Neural progenitor cell (in vitro differentiated cells): ENCODE measurements at regions not wholly inside any gene's neighbourhood (a gene's known extent, or its start where the extent isn't known, plus 50 kb on each side); places are given as distances from the start of the nearest gene placed in this dataset.
A peak's percentile ranks its signal among the peaks of the same experiment; 100 is the strongest.

ENCODE experiments used
- DNase-seq: peaks from one replicate; pipeline ENCODE4 v3.0.0-alpha.2; 2016; ENCODE audit warnings: low spot score
- H2AFZ ChIP-seq: fragments of 200-600 bp; sonication (generic); replicated peaks from 2 replicates; pipeline ENCODE4 v1.6.1; 2016; ENCODE audit warnings: antibody characterized with exemption
- H3F3A ChIP-seq: fragments of 200-600 bp; sonication (generic); 2 replicates; pipeline ENCODE4 v1.6.1; 2016; ENCODE audit warnings: antibody characterized with exemption, low read depth
- H3K27ac ChIP-seq: fragments of 200-600 bp; sonication (generic); 2 replicates; pipeline ENCODE4 v1.5.1; 2016; ENCODE audit warnings: mild to moderate bottlenecking
- H3K27me3 ChIP-seq: fragments of 200-600 bp; sonication (generic); 2 replicates; pipeline ENCODE4 v1.6.1; 2016; ENCODE audit warnings: mild to moderate bottlenecking, moderate library complexity
- H3K36me3 ChIP-seq: fragments of 200-600 bp; sonication (generic); 2 replicates; pipeline ENCODE4 v1.5.1; 2016
- H3K4me1 ChIP-seq: fragments of 200-600 bp; sonication (generic); 2 replicates; pipeline ENCODE4 v1.6.1; 2016; ENCODE audit warnings: mixed run types
- H3K4me2 ChIP-seq: fragments of 200-600 bp; sonication (generic); 2 replicates; pipeline ENCODE4 v1.6.1; 2016
- H3K4me3 ChIP-seq: fragments of 200-600 bp; sonication (generic); 2 replicates; pipeline ENCODE4 v1.5.1; 2016
- H3K79me2 ChIP-seq: fragments of 200-600 bp; sonication (generic); 2 replicates; pipeline ENCODE4 v1.6.1; 2016; ENCODE audit warnings: low read depth
- H3K9ac ChIP-seq: fragments of 200-600 bp; sonication (generic); 2 replicates; pipeline ENCODE4 v1.6.1; 2016
- H3K9me3 ChIP-seq: fragments of 200-600 bp; sonication (generic); 2 replicates; pipeline ENCODE4 v1.5.1; 2016; ENCODE audit warnings: low read depth
- H4K20me1 ChIP-seq: fragments of 200-600 bp; sonication (generic); 2 replicates; pipeline ENCODE4 v1.6.1; 2016; ENCODE audit warnings: low read depth
- H3K27ac Mint-ChIP-seq: 3 replicates; pipeline ENCODE4 v1.8.0; 2021; ENCODE audit warnings: mixed read lengths
- H3K27me3 Mint-ChIP-seq: 2 replicates; pipeline ENCODE4 v1.8.0; 2022; ENCODE audit warnings: low read depth, mild to moderate bottlenecking, inconsistent platforms, moderate library complexity, mixed read lengths; ENCODE audit not compliant: insufficient read depth
- H3K36me3 Mint-ChIP-seq: 3 replicates; pipeline ENCODE4 v1.8.0; 2021; ENCODE audit warnings: mixed read lengths
- H3K4me1 Mint-ChIP-seq: 3 replicates; pipeline ENCODE4 v1.8.0; 2021; ENCODE audit warnings: mixed read lengths
- H3K4me3 Mint-ChIP-seq: 3 replicates; pipeline ENCODE4 v1.8.0; 2021; ENCODE audit warnings: mild to moderate bottlenecking, moderate library complexity, mixed read lengths
- H3K9me3 Mint-ChIP-seq: 3 replicates; pipeline ENCODE4 v1.8.0; 2020; ENCODE audit warnings: mixed read lengths
- EZH2 ChIP-seq: fragments of 200-600 bp; sonication (generic); IDR thresholded peaks from 2 replicates; pipeline ENCODE4 v1.6.1; 2017; ENCODE audit warnings: antibody characterized with exemption, mild to moderate bottlenecking, moderate library complexity
- EZH2phosphoT487 ChIP-seq: fragments of 200-600 bp; sonication (generic); IDR thresholded peaks from 2 replicates; pipeline ENCODE4 v1.6.1; 2017; ENCODE audit warnings: antibody characterized with exemption
- TF ChIP-seq, protein P1 (sequence below): fragments of 200-600 bp; sonication (generic); IDR thresholded peaks from 2 replicates; pipeline ENCODE4 v1.5.1; 2017; ENCODE audit warnings: antibody characterized with exemption, mild to moderate bottlenecking

DNA sequence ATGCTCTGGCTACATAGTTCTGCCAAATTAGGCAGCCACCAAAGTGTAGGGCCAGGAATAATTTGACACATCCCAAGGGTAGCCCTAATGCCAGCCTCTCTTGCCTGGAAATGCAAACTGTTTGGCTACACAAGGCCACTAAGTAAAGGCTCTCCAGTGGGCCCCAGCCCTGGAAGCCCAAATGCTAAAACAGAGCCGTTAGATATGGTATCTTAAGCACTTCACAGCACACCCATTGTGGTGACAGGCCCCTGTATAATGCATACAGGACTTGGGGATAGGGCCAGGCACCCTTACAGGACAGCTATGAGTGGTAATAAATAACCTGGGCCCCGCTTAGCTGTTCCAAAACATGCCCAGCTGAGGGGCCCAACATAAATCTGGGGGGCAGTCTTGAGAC is 623.9 kb downstream of the BCOR start:
- no peak for DNase-seq
- Histone ChIP-seq H3K4me1 (peaks cover 51% of the 10 kb centered on the region), H3K9me3 (no peaks in the 10 kb centered on the region), H4K20me1 (no peaks in the 10 kb centered on the region), H3K36me3 (no peaks in the 10 kb centered on the region), H2AFZ (no peak overlapping the region), H3K4me2 (no peak overlapping the region), H3K79me2 (no peaks in the 10 kb centered on the region), H3K9ac (no peak overlapping the region), H3K4me3 (no peak overlapping the region), H3K27ac (no peak overlapping the region), H3K27me3 (no peaks in the 10 kb centered on the region), H3F3A (peaks cover 29% of the 10 kb centered on the region)
- Mint-ChIP-seq H3K4me1 (peaks cover 57% of the 10 kb centered on the region), H3K36me3 (no peaks in the 10 kb centered on the region), H3K27me3 (peaks cover 15% of the 10 kb centered on the region), H3K27ac (no peak overlapping the region), H3K4me3 (no peak overlapping the region), H3K9me3 (peaks cover 8% of the 10 kb centered on the region)
- no peak for TF ChIP-seq EZH2
- no peak for TF ChIP-seq EZH2phosphoT487
- TF ChIP-seq, protein P1, sequence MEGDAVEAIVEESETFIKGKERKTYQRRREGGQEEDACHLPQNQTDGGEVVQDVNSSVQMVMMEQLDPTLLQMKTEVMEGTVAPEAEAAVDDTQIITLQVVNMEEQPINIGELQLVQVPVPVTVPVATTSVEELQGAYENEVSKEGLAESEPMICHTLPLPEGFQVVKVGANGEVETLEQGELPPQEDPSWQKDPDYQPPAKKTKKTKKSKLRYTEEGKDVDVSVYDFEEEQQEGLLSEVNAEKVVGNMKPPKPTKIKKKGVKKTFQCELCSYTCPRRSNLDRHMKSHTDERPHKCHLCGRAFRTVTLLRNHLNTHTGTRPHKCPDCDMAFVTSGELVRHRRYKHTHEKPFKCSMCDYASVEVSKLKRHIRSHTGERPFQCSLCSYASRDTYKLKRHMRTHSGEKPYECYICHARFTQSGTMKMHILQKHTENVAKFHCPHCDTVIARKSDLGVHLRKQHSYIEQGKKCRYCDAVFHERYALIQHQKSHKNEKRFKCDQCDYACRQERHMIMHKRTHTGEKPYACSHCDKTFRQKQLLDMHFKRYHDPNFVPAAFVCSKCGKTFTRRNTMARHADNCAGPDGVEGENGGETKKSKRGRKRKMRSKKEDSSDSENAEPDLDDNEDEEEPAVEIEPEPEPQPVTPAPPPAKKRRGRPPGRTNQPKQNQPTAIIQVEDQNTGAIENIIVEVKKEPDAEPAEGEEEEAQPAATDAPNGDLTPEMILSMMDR: no peak

DNA sequence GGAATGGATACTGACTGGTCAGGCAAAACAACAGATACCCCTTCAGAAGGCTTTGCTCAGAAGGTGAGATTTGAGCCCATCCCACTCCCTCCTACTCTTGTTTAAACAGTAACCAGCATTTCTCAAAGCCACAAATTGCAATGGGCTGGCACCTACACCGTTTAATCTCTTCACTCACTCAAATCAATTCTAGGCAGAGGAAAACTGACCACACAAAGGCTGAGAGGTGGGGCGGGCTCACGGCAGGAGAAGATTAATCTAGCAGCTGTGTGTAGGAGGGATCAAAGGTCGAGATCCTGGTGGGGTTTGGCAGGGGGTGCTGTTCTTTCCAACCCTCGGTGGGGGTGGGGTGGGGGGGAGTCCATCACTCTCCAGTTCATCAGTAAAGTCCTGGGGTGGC is 622.4 kb downstream of the BCOR start:
- Histone ChIP-seq H3K4me2 (peak overlapping the region; percentile 50), H3K27me3 (no peaks in the 10 kb centered on the region), H3K4me3 (no peak overlapping the region), H3K79me2 (no peaks in the 10 kb centered on the region), H3K9me3 (no peaks in the 10 kb centered on the region), H3F3A (peaks cover 29% of the 10 kb centered on the region), H3K4me1 (peaks cover 49% of the 10 kb centered on the region), H2AFZ (no peak overlapping the region), H3K36me3 (no peaks in the 10 kb centered on the region), H4K20me1 (no peaks in the 10 kb centered on the region), H3K9ac (no peak overlapping the region), H3K27ac (peak overlapping the region; percentile 74)
- Mint-ChIP-seq H3K27ac (no peak overlapping the region), H3K27me3 (peaks cover 15% of the 10 kb centered on the region), H3K4me1 (peaks cover 50% of the 10 kb centered on the region), H3K9me3 (peaks cover 9% of the 10 kb centered on the region), H3K36me3 (no peaks in the 10 kb centered on the region), H3K4me3 (no peak overlapping the region)
- DNase-seq: peak; percentile 62
- TF ChIP-seq, protein P1: no peak
- TF ChIP-seq EZH2phosphoT487: no peak
- TF ChIP-seq EZH2: no peak

DNA sequence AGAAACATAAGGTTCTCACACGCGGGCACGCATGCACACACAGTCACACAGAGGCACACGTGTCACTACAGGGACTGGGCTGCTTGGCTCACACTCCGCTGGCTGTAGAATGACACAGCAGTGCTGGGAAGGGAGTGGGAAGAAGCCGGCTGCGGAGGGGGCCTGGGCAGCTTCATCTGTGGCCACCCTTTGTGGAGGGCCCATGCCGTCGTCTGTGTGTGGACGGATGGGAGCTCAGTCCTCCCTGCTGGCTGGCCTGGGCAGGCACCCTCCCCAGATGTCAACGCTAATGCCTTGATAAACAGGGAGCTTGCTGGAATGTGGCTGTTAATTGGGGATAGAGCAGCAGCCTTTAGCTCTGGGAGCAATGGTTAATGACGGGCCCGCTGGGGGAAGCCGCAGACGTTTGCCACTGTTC is 621.1 kb downstream of the BCOR start:
- H3K4me1 Mint-ChIP-seq: peaks cover 43% of the 10 kb centered on the region
- Histone ChIP-seq H3F3A (peaks cover 29% of the 10 kb centered on the region), H3K9ac (no peak overlapping the region), H3K27me3 (no peaks in the 10 kb centered on the region), H3K4me1 (peaks cover 45% of the 10 kb centered on the region), H4K20me1 (no peaks in the 10 kb centered on the region), H3K79me2 (no peaks in the 10 kb centered on the region), H2AFZ (no peak overlapping the region), H3K4me2 (no peak overlapping the region), H3K9me3 (no peaks in the 10 kb centered on the region), H3K27ac (no peak overlapping the region), H3K4me3 (no peak overlapping the region), H3K36me3 (no peaks in the 10 kb centered on the region)
- peak overlapping the region; percentile 34 for H3K27ac Mint-ChIP-seq
- H3K36me3 Mint-ChIP-seq: no peaks in the 10 kb centered on the region
- H3K9me3 Mint-ChIP-seq: peaks cover 9% of the 10 kb centered on the region
- peak; percentile 56 for DNase-seq
- H3K4me3 Mint-ChIP-seq: no peak overlapping the region
- TF ChIP-seq EZH2 (no peak), EZH2phosphoT487 (no peak)
- TF ChIP-seq, protein P1: no peak
- peaks cover 11% of the 10 kb centered on the region for H3K27me3 Mint-ChIP-seq
